Activated T-helper 2 cell treated with anti-CD3 and anti-CD28 coated beads, Interferon-gamma antibody, Interleukin-2, Interleukin-4, amounts not matched to agents 10 μg/mL and 5 μg/mL and 100 μg/mL, durations not matched to agents 14 hours and 24 hours and 36 hours (primary cell): ENCODE measurements at regions not wholly inside any gene's neighbourhood (a gene's known extent, or its start where the extent isn't known, plus 50 kb on each side); places are given as distances from the start of the nearest gene placed in this dataset.
"Not testable (repeated sequence)": the region's sequence is repeated elsewhere in the genome, so short reads cannot be mapped to it uniquely, and the experiment has no call there.

ENCODE experiments used
- DNase-seq: peaks from one replicate; pipeline ENCODE4 v3.0.0; 2021; ENCODE audit warnings: low spot score
- H3K27ac Mint-ChIP-seq: one replicate; pipeline ENCODE4 v1.8.0; 2021; ENCODE audit warnings: mixed read lengths
- H3K27me3 Mint-ChIP-seq: one replicate; pipeline ENCODE4 v1.8.0; 2021; ENCODE audit warnings: low read depth, mixed read lengths
- H3K36me3 Mint-ChIP-seq: one replicate; pipeline ENCODE4 v1.8.0; 2021; ENCODE audit warnings: low read depth, mixed read lengths
- H3K4me1 Mint-ChIP-seq: one replicate; pipeline ENCODE4 v1.8.0; 2021; ENCODE audit warnings: low read depth, mixed read lengths
- H3K4me3 Mint-ChIP-seq: one replicate; pipeline ENCODE4 v1.8.0; 2021; ENCODE audit warnings: low read depth, mild to moderate bottlenecking, moderate library complexity, mixed read lengths
- H3K9me3 Mint-ChIP-seq: one replicate; pipeline ENCODE4 v1.8.0; 2021; ENCODE audit warnings: mixed read lengths
- intact Hi-C: fragments of 100-400 bp; cut with micrococcal nuclease; formaldehyde crosslinking; loops from one replicate; pipeline ENCODE4 v1.15.1; 2023

GRCh38 chr6:166788846-166789529, 161.9 kb upstream of the RPS6KA2 start:
- intact Hi-C loops = loop anchor here (5.0 kb wide), 2 partner anchors 73 to 348 kb away; no protein-coding TSS in a partner anchor
- H3K4me1 Mint-ChIP-seq, H3K27ac Mint-ChIP-seq, H3K4me3 Mint-ChIP-seq, H3K9me3 Mint-ChIP-seq, H3K36me3 Mint-ChIP-seq, DNase-seq: not testable (repeated sequence)
- peaks cover 14% of the 10 kb centered on the region for H3K27me3 Mint-ChIP-seq

GRCh38 chr6:166786704-166787293, 159.7 kb upstream of the RPS6KA2 start:
- Mint-ChIP-seq H3K36me3 (no peaks in the 10 kb centered on the region), H3K4me3 (no peak overlapping the region), H3K9me3 (no peaks in the 10 kb centered on the region), H3K27me3 (peaks cover 11% of the 10 kb centered on the region), H3K27ac (no peak overlapping the region), H3K4me1 (no peaks in the 10 kb centered on the region)
- intact Hi-C loops = loop anchor here (1.0 to 5.0 kb wide), 5 partner anchors 44 to 351 kb away; no protein-coding TSS in a partner anchor
- no peak for DNase-seq

GRCh38 chr6:166785131-166785530, 158.1 kb upstream of the RPS6KA2 start:
- intact Hi-C loops = loop anchor here (5.0 kb wide), 2 partner anchors 77 to 352 kb away; no protein-coding TSS in a partner anchor
- no peaks in the 10 kb centered on the region for H3K4me1 Mint-ChIP-seq
- no peaks in the 10 kb centered on the region for H3K9me3 Mint-ChIP-seq
- H3K36me3 Mint-ChIP-seq = no peaks in the 10 kb centered on the region
- no peak overlapping the region for H3K4me3 Mint-ChIP-seq
- no peak overlapping the region for H3K27ac Mint-ChIP-seq
- peaks cover 6% of the 10 kb centered on the region for H3K27me3 Mint-ChIP-seq
- no peak for DNase-seq

- intact Hi-C loops = loop anchor here (5.0 kb wide), 2 partner anchors 78 to 353 kb away; no protein-coding TSS in a partner anchor
Measured at GRCh38 chr6:166784691-166785090, 157.6 kb upstream of the RPS6KA2 start.

GRCh38 chr6:166782520-166782919, 155.5 kb upstream of the RPS6KA2 start:
- no peak overlapping the region for H3K27ac Mint-ChIP-seq
- H3K27me3 Mint-ChIP-seq = peaks cover under 1% of the 10 kb centered on the region
- no peak overlapping the region for H3K4me3 Mint-ChIP-seq
- H3K9me3 Mint-ChIP-seq = no peaks in the 10 kb centered on the region
- H3K36me3 Mint-ChIP-seq = no peaks in the 10 kb centered on the region
- intact Hi-C loops = no loop called here
- H3K4me1 Mint-ChIP-seq = no peaks in the 10 kb centered on the region
- no peak for DNase-seq

More at GRCh38 chr6:166784691-166785090, 157.6 kb upstream of the RPS6KA2 start:
- Mint-ChIP-seq H3K4me3 (no peak overlapping the region), H3K4me1 (no peaks in the 10 kb centered on the region), H3K9me3 (no peaks in the 10 kb centered on the region), H3K27ac (no peak overlapping the region), H3K27me3 (peaks cover 6% of the 10 kb centered on the region), H3K36me3 (no peaks in the 10 kb centered on the region)
- DNase-seq = no peak

GRCh38 chr6:166781331-166781730, 154.3 kb upstream of the RPS6KA2 start:
- Mint-ChIP-seq H3K9me3 (no peaks in the 10 kb centered on the region), H3K27me3 (no peaks in the 10 kb centered on the region), H3K27ac (no peak overlapping the region), H3K4me3 (no peak overlapping the region), H3K4me1 (no peaks in the 10 kb centered on the region), H3K36me3 (no peaks in the 10 kb centered on the region)
- intact Hi-C loops = no loop called here
- DNase-seq = no peak

- Mint-ChIP-seq H3K27ac (no peak overlapping the region), H3K9me3 (no peaks in the 10 kb centered on the region), H3K4me1 (peaks cover 3% of the 10 kb centered on the region), H3K27me3 (peaks cover 2% of the 10 kb centered on the region), H3K4me3 (no peak overlapping the region), H3K36me3 (no peaks in the 10 kb centered on the region)
- no peak for DNase-seq
- intact Hi-C loops = loop anchor here (5.0 kb wide), 1 partner anchor 507 kb away; no protein-coding TSS in a partner anchor
Measured at GRCh38 chr6:166779963-166780683, 153.1 kb upstream of the RPS6KA2 start.

GRCh38 chr6:166779381-166779780, 152.3 kb upstream of the RPS6KA2 start:
- DNase-seq = no peak
- Mint-ChIP-seq H3K36me3 (no peaks in the 10 kb centered on the region), H3K4me1 (peaks cover 3% of the 10 kb centered on the region), H3K9me3 (no peaks in the 10 kb centered on the region), H3K27ac (no peak overlapping the region), H3K27me3 (peaks cover 2% of the 10 kb centered on the region), H3K4me3 (no peak overlapping the region)
- intact Hi-C loops = loop anchor here (5.0 kb wide), 1 partner anchor 508 kb away; no protein-coding TSS in a partner anchor

GRCh38 chr6:166778776-166779175, 151.7 kb upstream of the RPS6KA2 start:
- no peak overlapping the region for H3K4me3 Mint-ChIP-seq
- no peak overlapping the region for H3K27ac Mint-ChIP-seq
- H3K27me3 Mint-ChIP-seq = peaks cover 2% of the 10 kb centered on the region
- H3K4me1 Mint-ChIP-seq = peaks cover 3% of the 10 kb centered on the region
- H3K9me3 Mint-ChIP-seq = no peaks in the 10 kb centered on the region
- intact Hi-C loops = loop anchor here (5.0 kb wide), 1 partner anchor 509 kb away; no protein-coding TSS in a partner anchor
- no peak for DNase-seq
- H3K36me3 Mint-ChIP-seq = no peaks in the 10 kb centered on the region

- no peak for DNase-seq
- peaks cover 3% of the 10 kb centered on the region for H3K4me1 Mint-ChIP-seq
- intact Hi-C loops = loop anchor here (5.0 kb wide), 1 partner anchor 509 kb away; no protein-coding TSS in a partner anchor
- no peak overlapping the region for H3K4me3 Mint-ChIP-seq
- no peak overlapping the region for H3K27ac Mint-ChIP-seq
- H3K36me3 Mint-ChIP-seq = no peaks in the 10 kb centered on the region
- peaks cover 4% of the 10 kb centered on the region for H3K27me3 Mint-ChIP-seq
- no peaks in the 10 kb centered on the region for H3K9me3 Mint-ChIP-seq
Measured at GRCh38 chr6:166778046-166778445, 151.0 kb upstream of the RPS6KA2 start.

- no peak overlapping the region for H3K27ac Mint-ChIP-seq
- no peaks in the 10 kb centered on the region for H3K36me3 Mint-ChIP-seq
- no peak overlapping the region for H3K4me3 Mint-ChIP-seq
- H3K4me1 Mint-ChIP-seq = peaks cover 3% of the 10 kb centered on the region
- H3K27me3 Mint-ChIP-seq = peaks cover 4% of the 10 kb centered on the region
- DNase-seq = no peak
- H3K9me3 Mint-ChIP-seq = no peaks in the 10 kb centered on the region
- intact Hi-C loops = loop anchor here (5.0 kb wide), 1 partner anchor 510 kb away; no protein-coding TSS in a partner anchor
Measured at GRCh38 chr6:166777096-166777630, 150.1 kb upstream of the RPS6KA2 start.

- H3K4me1 Mint-ChIP-seq = peaks cover 3% of the 10 kb centered on the region
- no peak overlapping the region for H3K27ac Mint-ChIP-seq
- no peaks in the 10 kb centered on the region for H3K9me3 Mint-ChIP-seq
- H3K4me3 Mint-ChIP-seq = no peak overlapping the region
- intact Hi-C loops = loop anchor here (5.0 kb wide), 1 partner anchor 511 kb away; no protein-coding TSS in a partner anchor
- H3K27me3 Mint-ChIP-seq = peaks cover 7% of the 10 kb centered on the region
- no peak for DNase-seq
- H3K36me3 Mint-ChIP-seq = no peaks in the 10 kb centered on the region
Measured at GRCh38 chr6:166776571-166776970, 149.5 kb upstream of the RPS6KA2 start.
